Endodermal cell (in vitro differentiated cells): ENCODE measurements at regions not wholly inside any gene's neighbourhood (a gene's known extent, or its start where the extent isn't known, plus 50 kb on each side); places are given as distances from the start of the nearest gene placed in this dataset.
"Not testable (repeated sequence)": the region's sequence is repeated elsewhere in the genome, so short reads cannot be mapped to it uniquely, and the experiment has no call there.

Experiments used
- DNase-seq: peaks from one replicate; pipeline ENCODE4 v3.0.0-alpha.2; 2017
- H3K27ac ChIP-seq: 2 replicates; pipeline ENCODE4 v1.5.1; 2013; ENCODE audit warnings: mild to moderate bottlenecking, low read depth, low read length, moderate library complexity
- H3K27me3 ChIP-seq: 2 replicates; pipeline ENCODE4 v1.6.1; 2013; ENCODE audit warnings: mild to moderate bottlenecking, low read length, moderate library complexity; ENCODE audit not compliant: insufficient read depth, control insufficient read depth, poor library complexity, severe bottlenecking
- H3K36me3 ChIP-seq: 2 replicates; pipeline ENCODE4 v1.7.0; 2013; ENCODE audit warnings: mild to moderate bottlenecking, low read length, moderate library complexity; ENCODE audit not compliant: control insufficient read depth, insufficient read depth
- H3K4me1 ChIP-seq: one replicate; pipeline ENCODE4 v1.7.0; 2013; ENCODE audit warnings: low read length; ENCODE audit not compliant: control insufficient read depth, insufficient read depth
- H3K4me3 ChIP-seq: 2 replicates; pipeline ENCODE4 v1.5.1; 2013; ENCODE audit warnings: mild to moderate bottlenecking, low read length, moderate library complexity
- H3K9ac ChIP-seq: 2 replicates; pipeline ENCODE4 v1.6.1; 2013; ENCODE audit warnings: mild to moderate bottlenecking, low read length, moderate library complexity; ENCODE audit not compliant: poor library complexity, severe bottlenecking; ENCODE audit errors: extremely low read depth
- H3K9me3 ChIP-seq: 2 replicates; pipeline ENCODE4 v1.6.1; 2013; ENCODE audit warnings: mild to moderate bottlenecking, low read length, moderate library complexity; ENCODE audit not compliant: control insufficient read depth
- H3K27ac Mint-ChIP-seq: 2 replicates; pipeline ENCODE4 v1.8.0; 2020; ENCODE audit warnings: mixed read lengths
- H3K27me3 Mint-ChIP-seq: 2 replicates; pipeline ENCODE4 v1.8.0; 2021; ENCODE audit warnings: mild to moderate bottlenecking, mixed read lengths; ENCODE audit not compliant: insufficient read depth
- H3K36me3 Mint-ChIP-seq: 2 replicates; pipeline ENCODE4 v1.8.0; 2020; ENCODE audit warnings: low read depth, mixed read lengths
- H3K4me1 Mint-ChIP-seq: 2 replicates; pipeline ENCODE4 v1.8.0; 2020; ENCODE audit warnings: mixed read lengths
- H3K4me3 Mint-ChIP-seq: 2 replicates; pipeline ENCODE4 v1.8.0; 2020; ENCODE audit warnings: mild to moderate bottlenecking, moderate library complexity, mixed read lengths
- H3K9me3 Mint-ChIP-seq: 2 replicates; pipeline ENCODE4 v1.8.0; 2020; ENCODE audit warnings: mild to moderate bottlenecking, mixed read lengths
- CTCF ChIP-seq: fragments of 200-600 bp; sonication (generic); conservative IDR thresholded peaks from 2 replicates; pipeline ENCODE4 v1.5.0; 2021; ENCODE audit warnings: antibody characterized with exemption, mild to moderate bottlenecking
- WGBS, 2 experiments: methylation state at CpG; one replicate each; pipeline versions ENCODE4 v1.1.5 to v1.1.7; 2013; ENCODE audit warnings: missing lambda C conversion rate in 2 of 2, mixed read lengths in 1 of 2; ENCODE audit not compliant: insufficient coverage in 1 of 2, insufficient read length in 1 of 2; 5-methylcytosine and 5-hydroxymethylcytosine counted together

GRCh38 chrX:151042842-151043241, 59.7 kb downstream of the HMGB3 start:
- Histone ChIP-seq H3K4me3 (no peak overlapping the region), H3K27ac (no peak overlapping the region), H3K36me3 (no peaks in the 10 kb centered on the region), H3K9me3 (no peaks in the 10 kb centered on the region), H3K27me3 (no peaks in the 10 kb centered on the region), H3K4me1 (no peaks in the 10 kb centered on the region), H3K9ac (no peak overlapping the region)
- Mint-ChIP-seq H3K4me3 (no peak overlapping the region), H3K4me1 (no peaks in the 10 kb centered on the region), H3K9me3 (peaks cover 51% of the 10 kb centered on the region), H3K27ac (no peak overlapping the region), H3K36me3 (no peaks in the 10 kb centered on the region), H3K27me3 (peaks cover 2% of the 10 kb centered on the region)
- no peak for DNase-seq
- TF ChIP-seq CTCF = no peak
- WGBS, 2 experiments = 81 to 86% methylated on average over 2 of the region's 2 CpGs

GRCh38 chrX:151066373-151066772, 83.2 kb downstream of the HMGB3 start:
- not testable (repeated sequence) for H3K27me3 ChIP-seq, H3K36me3 ChIP-seq, H3K4me1 ChIP-seq, H3K4me3 Mint-ChIP-seq, H3K4me1 Mint-ChIP-seq, H3K4me3 ChIP-seq, H3K9me3 ChIP-seq, H3K9ac ChIP-seq, DNase-seq, H3K27me3 Mint-ChIP-seq, H3K27ac Mint-ChIP-seq, H3K27ac ChIP-seq, H3K36me3 Mint-ChIP-seq
- peaks cover 34% of the 10 kb centered on the region for H3K9me3 Mint-ChIP-seq
- no CpG with 5 or more reads among the region's 3 CpGs for WGBS, 2 experiments

- WGBS, 2 experiments = 76 to 90% methylated on average over 3 to 12 of the region's 12 CpGs
- no peaks in the 10 kb centered on the region for H3K36me3 ChIP-seq
- no peak for TF ChIP-seq CTCF
- H3K9ac ChIP-seq = no peak overlapping the region
- Mint-ChIP-seq H3K4me3 (no peak overlapping the region), H3K9me3 (peaks cover 24% of the 10 kb centered on the region), H3K36me3 (no peaks in the 10 kb centered on the region), H3K27ac (no peak overlapping the region), H3K4me1 (no peaks in the 10 kb centered on the region), H3K27me3 (no peaks in the 10 kb centered on the region)
- no peaks in the 10 kb centered on the region for H3K9me3 ChIP-seq
- H3K27ac ChIP-seq = no peak overlapping the region
- H3K4me1 ChIP-seq = no peaks in the 10 kb centered on the region
- no peaks in the 10 kb centered on the region for H3K27me3 ChIP-seq
- no peak overlapping the region for H3K4me3 ChIP-seq
- no peak for DNase-seq
These were observed 90.6 kb downstream of the HMGB3 start for GRCh38 chrX:151073767-151074166.

GRCh38 chrX:151081016-151081415, 95.4 kb upstream of the GPR50 start:
- Mint-ChIP-seq H3K4me3 (no peak overlapping the region), H3K27ac (no peak overlapping the region), H3K27me3 (peaks cover 25% of the 10 kb centered on the region), H3K4me1 (peaks cover 3% of the 10 kb centered on the region), H3K9me3 (peaks cover 5% of the 10 kb centered on the region), H3K36me3 (no peaks in the 10 kb centered on the region)
- DNase-seq = no peak
- Histone ChIP-seq H3K4me1 (no peaks in the 10 kb centered on the region), H3K4me3 (no peak overlapping the region), H3K9ac (no peak overlapping the region), H3K36me3 (no peaks in the 10 kb centered on the region), H3K9me3 (no peaks in the 10 kb centered on the region), H3K27me3 (no peaks in the 10 kb centered on the region), H3K27ac (no peak overlapping the region)
- TF ChIP-seq CTCF = no peak
- WGBS, 2 experiments = 88 to 91% methylated on average over 6 to 9 of the region's 9 CpGs
